ENCODE measurements at regions not wholly inside any gene's neighbourhood (a gene's known extent, or its start where the extent isn't known, plus 50 kb on each side); places are given as distances from the start of the nearest gene placed in this dataset.

DNA sequence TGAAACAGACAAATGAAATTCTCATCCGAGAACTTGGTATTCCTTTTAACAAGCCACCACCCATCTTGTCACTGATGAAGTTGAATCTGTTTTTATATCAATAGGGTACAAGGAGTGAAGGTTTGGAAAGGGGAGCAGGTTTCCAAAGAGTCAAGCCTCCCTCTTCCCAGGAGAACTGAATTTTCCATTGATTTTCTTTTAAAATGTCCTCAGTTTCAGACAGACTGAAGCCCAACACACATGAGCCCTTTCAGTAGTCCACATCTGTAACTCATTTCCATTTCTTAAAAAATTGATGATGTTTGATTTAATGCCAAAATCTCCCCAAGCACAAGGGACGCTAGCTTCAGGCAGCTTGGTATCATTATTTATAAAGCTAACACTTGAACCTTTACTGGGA is 187.7 kb downstream of the FOXB1 start:
- CTCF ChIA-PET: no interaction called here

DNA sequence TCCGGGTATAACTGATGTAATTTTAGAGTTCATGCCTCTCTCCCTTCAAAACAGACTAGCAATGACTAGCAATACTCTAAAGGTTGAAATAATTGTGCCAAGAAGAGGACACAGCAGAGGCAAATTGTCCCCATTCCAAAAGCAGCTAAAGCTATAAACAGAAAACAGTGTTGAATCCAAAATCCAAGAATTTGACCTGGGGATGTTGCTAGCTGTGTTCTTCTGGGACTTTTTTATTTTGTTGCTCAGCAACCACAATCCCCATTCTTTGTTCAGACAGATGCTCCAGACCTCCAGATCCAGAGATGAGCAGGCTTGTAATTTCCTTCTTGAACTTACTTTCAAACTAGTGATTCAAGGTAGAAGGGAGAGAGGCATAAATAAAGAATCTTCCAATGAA is 191.5 kb downstream of the FOXB1 start:
- ChIA-PET POLR2A (no interaction called here), CTCF (no interaction called here)
- DNase-seq (no peak), ATAC-seq (ENCODE audit: low read depth) (no peak)
- Mint-ChIP-seq H3K4me1 (no peaks in the 10 kb centered on the region), H3K4me3 (no peak overlapping the region), H3K27me3 (peaks cover 30% of the 10 kb centered on the region), H3K27ac (no peak overlapping the region), H3K9me3 (no peaks in the 10 kb centered on the region), H3K36me3 (ENCODE audit: low read depth) (no peaks in the 10 kb centered on the region)
- intact Hi-C loops (cut with micrococcal nuclease): no loop called here
- TF ChIP-seq, protein P1, sequence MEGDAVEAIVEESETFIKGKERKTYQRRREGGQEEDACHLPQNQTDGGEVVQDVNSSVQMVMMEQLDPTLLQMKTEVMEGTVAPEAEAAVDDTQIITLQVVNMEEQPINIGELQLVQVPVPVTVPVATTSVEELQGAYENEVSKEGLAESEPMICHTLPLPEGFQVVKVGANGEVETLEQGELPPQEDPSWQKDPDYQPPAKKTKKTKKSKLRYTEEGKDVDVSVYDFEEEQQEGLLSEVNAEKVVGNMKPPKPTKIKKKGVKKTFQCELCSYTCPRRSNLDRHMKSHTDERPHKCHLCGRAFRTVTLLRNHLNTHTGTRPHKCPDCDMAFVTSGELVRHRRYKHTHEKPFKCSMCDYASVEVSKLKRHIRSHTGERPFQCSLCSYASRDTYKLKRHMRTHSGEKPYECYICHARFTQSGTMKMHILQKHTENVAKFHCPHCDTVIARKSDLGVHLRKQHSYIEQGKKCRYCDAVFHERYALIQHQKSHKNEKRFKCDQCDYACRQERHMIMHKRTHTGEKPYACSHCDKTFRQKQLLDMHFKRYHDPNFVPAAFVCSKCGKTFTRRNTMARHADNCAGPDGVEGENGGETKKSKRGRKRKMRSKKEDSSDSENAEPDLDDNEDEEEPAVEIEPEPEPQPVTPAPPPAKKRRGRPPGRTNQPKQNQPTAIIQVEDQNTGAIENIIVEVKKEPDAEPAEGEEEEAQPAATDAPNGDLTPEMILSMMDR (IDR thresholded peaks at IDR 0.05): no peak

More for the DNA sequence above, 187.7 kb downstream of the FOXB1 start:
- intact Hi-C loops (cut with micrococcal nuclease): no loop called here
- no peak for ATAC-seq (ENCODE audit: low read depth)
- Mint-ChIP-seq H3K27ac (no peak overlapping the region), H3K4me1 (no peaks in the 10 kb centered on the region), H3K36me3 (ENCODE audit: low read depth) (no peaks in the 10 kb centered on the region), H3K4me3 (no peak overlapping the region), H3K27me3 (peaks cover 25% of the 10 kb centered on the region), H3K9me3 (no peaks in the 10 kb centered on the region)
- POLR2A ChIA-PET: no interaction called here
- TF ChIP-seq, protein P1 (IDR thresholded peaks at IDR 0.05): no peak
- no peak for DNase-seq

DNA sequence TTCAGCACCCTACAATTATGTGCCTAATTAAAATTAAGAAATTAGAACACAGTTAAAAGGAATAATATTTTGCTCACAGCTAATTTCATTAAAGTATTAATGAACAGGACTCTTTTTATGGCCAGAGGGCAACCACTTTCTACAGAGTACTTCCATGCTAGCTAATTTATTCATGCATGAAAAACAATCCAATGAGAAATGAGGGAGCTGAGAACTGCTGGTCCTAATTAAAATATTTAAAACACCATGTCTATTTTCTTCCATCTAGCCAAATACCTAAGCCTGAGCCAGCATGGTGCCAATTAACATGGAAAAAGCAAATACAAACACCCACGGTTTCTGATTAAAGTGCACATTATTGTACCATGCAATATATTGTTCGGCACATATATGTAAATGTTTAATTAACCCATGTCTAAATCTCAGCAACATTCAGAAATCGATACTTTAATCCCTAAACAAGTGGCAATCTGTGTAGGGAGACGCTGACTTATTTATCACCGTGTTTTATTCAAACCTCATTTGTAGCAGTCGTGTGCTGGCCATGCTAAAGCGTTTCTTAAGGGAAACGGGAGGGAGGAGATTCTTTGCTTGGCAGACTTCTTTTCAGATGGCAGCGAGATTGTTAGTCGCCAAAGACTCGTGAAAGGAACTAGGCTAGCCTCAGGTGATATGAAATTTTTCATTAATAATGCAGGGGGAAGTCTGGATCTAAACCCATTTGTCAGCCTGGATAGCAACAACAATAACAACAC is 193.5 kb downstream of the ANXA2 start:
- ChIA-PET CTCF (no interaction called here), POLR2A (no interaction called here)
- intact Hi-C loops (cut with micrococcal nuclease): no loop called here
- TF ChIP-seq, protein P1 (IDR thresholded peaks at IDR 0.05): no peak
- no peak overlapping the region for H3K27ac Mint-ChIP-seq
- no peak for DNase-seq
- H3K36me3 Mint-ChIP-seq (ENCODE audit: low read depth): no peaks in the 10 kb centered on the region
- peaks cover 25% of the 10 kb centered on the region for H3K27me3 Mint-ChIP-seq
- H3K4me3 Mint-ChIP-seq: no peak overlapping the region
- no peaks in the 10 kb centered on the region for H3K9me3 Mint-ChIP-seq
- no peak for ATAC-seq (ENCODE audit: low read depth)
- no peaks in the 10 kb centered on the region for H3K4me1 Mint-ChIP-seq

DNA sequence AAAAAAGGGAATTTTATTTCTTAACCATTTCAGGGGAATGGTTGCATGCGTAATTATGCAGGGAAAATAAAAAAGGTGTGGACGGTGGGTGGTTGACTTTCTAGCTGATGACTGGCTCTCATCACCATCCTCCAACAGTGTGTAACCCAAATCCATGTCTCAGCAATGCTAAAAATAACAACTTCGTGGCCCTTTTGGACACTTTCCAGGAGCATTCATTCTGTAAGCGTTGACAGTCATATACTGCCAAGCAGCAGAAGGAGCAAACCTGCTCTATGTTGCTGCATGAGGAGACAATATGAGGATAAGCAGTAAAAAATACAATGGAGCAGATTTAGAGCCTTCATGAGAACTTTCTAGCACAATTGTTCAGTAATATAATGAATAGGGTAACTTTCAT is 189.1 kb downstream of the ANXA2 start:
- no peaks in the 10 kb centered on the region for H3K36me3 Mint-ChIP-seq (ENCODE audit: low read depth)
- DNase-seq (no peak), ATAC-seq (ENCODE audit: low read depth) (no peak)
- H3K4me1 Mint-ChIP-seq: no peaks in the 10 kb centered on the region
- no peaks in the 10 kb centered on the region for H3K9me3 Mint-ChIP-seq
- peaks cover 14% of the 10 kb centered on the region for H3K27me3 Mint-ChIP-seq
- ChIA-PET CTCF (no interaction called here), POLR2A (no interaction called here)
- no peak overlapping the region for H3K4me3 Mint-ChIP-seq
- H3K27ac Mint-ChIP-seq: no peak overlapping the region
- TF ChIP-seq, protein P1 (IDR thresholded peaks at IDR 0.05): no peak
- intact Hi-C loops (cut with micrococcal nuclease): no loop called here

DNA sequence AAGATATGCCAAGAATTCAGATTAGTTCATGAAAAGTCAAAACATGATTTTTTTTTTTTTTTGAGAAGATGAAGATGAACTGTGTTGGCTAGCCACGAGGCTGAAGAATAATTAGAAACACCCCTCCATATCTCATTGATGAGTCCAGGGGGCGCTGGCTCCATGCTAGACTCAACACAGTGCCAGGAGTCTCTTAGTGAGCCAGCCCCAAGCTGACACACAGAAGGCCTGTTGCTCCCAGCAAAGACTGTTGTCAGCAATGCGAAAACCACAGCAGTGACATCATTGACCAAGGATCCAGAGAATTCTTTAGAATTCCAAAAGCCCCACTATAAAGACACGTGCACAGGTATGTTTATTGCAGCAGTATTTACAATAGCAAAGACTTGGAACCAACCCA is 185.2 kb downstream of the ANXA2 start:
- intact Hi-C loops (cut with micrococcal nuclease): no loop called here
- TF ChIP-seq, protein P1 (IDR thresholded peaks at IDR 0.05): no peak
- POLR2A ChIA-PET: no interaction called here
- Mint-ChIP-seq H3K9me3 (no peaks in the 10 kb centered on the region), H3K27ac (no peak overlapping the region), H3K4me1 (no peaks in the 10 kb centered on the region), H3K4me3 (no peak overlapping the region), H3K36me3 (ENCODE audit: low read depth) (no peaks in the 10 kb centered on the region), H3K27me3 (peaks cover 16% of the 10 kb centered on the region)
- CTCF ChIA-PET: no interaction called here
- ATAC-seq (ENCODE audit: low read depth): no peak
- DNase-seq: no peak

All from activated B cell treated with CpG ODN at 0.5 μM for 24 hours (primary cell).